PFSK-1 (cell line): ENCODE measurements at regions not wholly inside any gene's neighbourhood (a gene's known extent, or its start where the extent isn't known, plus 50 kb on each side); places are given as distances from the start of the nearest gene placed in this dataset.

ENCODE experiments used
- FOXP2 ChIP-seq: optimal IDR thresholded peaks from 2 replicates; pipeline ENCODE3; 2011; ENCODE audit warnings: borderline replicate concordance, control low read depth, inconsistent platforms; ENCODE audit not compliant: insufficient read depth; ENCODE audit errors: extremely low read length, extremely low read depth
- POLR2AphosphoS5 ChIP-seq: IDR thresholded peaks from 2 replicates; pipeline ENCODE4 v1.6.1; 2012; ENCODE audit warnings: low read depth, mild to moderate bottlenecking, control low read depth, low read length, moderate library complexity
- SIN3A ChIP-seq: IDR thresholded peaks from 2 replicates; pipeline ENCODE4 v1.6.1; 2012; ENCODE audit warnings: mild to moderate bottlenecking, low read length, moderate library complexity, borderline replicate concordance; ENCODE audit not compliant: insufficient read depth
- TAF1 ChIP-seq: IDR thresholded peaks from 2 replicates; pipeline ENCODE4 v1.6.1; 2012; ENCODE audit warnings: low read length, control low read depth, borderline replicate concordance; ENCODE audit not compliant: insufficient read depth
- TF ChIP-seq, protein P1 (sequence below), 2 experiments: IDR thresholded peaks; 2 replicates each; pipeline versions ENCODE4 v1.6.1 to v1.8.0; 2011 to 2012; ENCODE audit warnings: low read depth in 2 of 2, low read length in 2 of 2, control low read depth in 1 of 2, inconsistent platforms in 1 of 2, mild to moderate bottlenecking in 1 of 2, moderate library complexity in 1 of 2; ENCODE audit not compliant: insufficient read depth in 1 of 2

DNA sequence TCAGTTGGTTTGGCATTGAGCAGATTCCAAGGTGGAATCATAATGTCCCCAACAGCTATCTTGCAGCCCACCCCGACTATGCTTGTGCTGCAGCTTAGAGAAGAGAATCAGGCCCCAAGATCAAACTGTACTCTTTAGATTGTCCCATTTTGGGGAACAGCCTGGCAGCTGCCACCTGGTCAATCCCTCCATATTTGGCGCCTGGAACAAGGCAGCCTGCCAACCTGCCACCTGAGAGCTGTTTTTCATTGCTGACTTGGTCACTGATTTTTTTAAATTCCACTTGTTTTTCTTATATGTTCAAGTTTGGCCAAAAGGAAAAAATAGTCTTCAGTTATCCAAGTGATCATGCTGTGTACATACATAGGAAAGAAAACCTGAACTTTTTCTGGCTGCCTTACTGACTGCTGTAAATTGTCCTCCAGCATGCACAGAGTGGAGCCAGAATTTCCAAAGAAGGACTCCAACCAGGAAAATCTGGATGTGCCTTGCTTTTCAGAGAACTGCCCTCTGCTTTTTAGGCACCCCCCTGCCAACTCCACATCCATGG, 504.2 kb downstream of the ENC1 start:
- no peak for TF ChIP-seq SIN3A
- no peak for TF ChIP-seq POLR2AphosphoS5
- TF ChIP-seq, protein P1, sequence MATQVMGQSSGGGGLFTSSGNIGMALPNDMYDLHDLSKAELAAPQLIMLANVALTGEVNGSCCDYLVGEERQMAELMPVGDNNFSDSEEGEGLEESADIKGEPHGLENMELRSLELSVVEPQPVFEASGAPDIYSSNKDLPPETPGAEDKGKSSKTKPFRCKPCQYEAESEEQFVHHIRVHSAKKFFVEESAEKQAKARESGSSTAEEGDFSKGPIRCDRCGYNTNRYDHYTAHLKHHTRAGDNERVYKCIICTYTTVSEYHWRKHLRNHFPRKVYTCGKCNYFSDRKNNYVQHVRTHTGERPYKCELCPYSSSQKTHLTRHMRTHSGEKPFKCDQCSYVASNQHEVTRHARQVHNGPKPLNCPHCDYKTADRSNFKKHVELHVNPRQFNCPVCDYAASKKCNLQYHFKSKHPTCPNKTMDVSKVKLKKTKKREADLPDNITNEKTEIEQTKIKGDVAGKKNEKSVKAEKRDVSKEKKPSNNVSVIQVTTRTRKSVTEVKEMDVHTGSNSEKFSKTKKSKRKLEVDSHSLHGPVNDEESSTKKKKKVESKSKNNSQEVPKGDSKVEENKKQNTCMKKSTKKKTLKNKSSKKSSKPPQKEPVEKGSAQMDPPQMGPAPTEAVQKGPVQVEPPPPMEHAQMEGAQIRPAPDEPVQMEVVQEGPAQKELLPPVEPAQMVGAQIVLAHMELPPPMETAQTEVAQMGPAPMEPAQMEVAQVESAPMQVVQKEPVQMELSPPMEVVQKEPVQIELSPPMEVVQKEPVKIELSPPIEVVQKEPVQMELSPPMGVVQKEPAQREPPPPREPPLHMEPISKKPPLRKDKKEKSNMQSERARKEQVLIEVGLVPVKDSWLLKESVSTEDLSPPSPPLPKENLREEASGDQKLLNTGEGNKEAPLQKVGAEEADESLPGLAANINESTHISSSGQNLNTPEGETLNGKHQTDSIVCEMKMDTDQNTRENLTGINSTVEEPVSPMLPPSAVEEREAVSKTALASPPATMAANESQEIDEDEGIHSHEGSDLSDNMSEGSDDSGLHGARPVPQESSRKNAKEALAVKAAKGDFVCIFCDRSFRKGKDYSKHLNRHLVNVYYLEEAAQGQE (IDR thresholded peaks at IDR 0.05; ENCODE audit: insufficient read depth in 1 of 2, low read depth in 2 of 2, low read length in 2 of 2) = no peak
- TF ChIP-seq FOXP2 = no peak
- TF ChIP-seq TAF1 = no peak
